ENCODE measurements at regions not wholly inside any gene's neighbourhood (a gene's known extent, or its start where the extent isn't known, plus 50 kb on each side); places are given as distances from the start of the nearest gene placed in this dataset.

DNA sequence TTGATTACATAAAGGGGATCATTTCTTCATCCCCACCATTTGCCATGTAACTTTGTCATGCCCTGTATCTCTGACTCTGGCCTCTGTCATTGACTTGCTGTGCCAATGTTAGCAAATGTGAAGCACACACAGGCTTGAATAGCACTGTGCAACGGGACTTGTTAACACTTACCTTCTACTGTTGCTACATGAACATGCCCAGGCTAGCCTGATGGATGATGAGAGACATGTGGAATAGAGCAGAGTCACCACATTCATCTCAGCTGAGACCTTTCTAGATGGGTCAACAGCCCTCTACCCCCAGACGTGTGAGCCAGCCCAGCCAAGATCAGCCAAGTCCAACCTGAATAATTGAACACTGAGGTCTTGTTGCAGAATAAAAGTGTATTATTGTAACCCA lies 162.1 kb upstream of the SALL1 start:
- H3K4me3 ChIP-seq (ENCODE audit: insufficient read depth, low read length): no peak overlapping the region
- no peaks in the 10 kb centered on the region for H3K4me1 ChIP-seq (ENCODE audit: insufficient read depth, low read length)
- no peaks in the 10 kb centered on the region for H3K9me3 ChIP-seq (ENCODE audit: low read depth, low read length)
- H3K79me2 ChIP-seq (ENCODE audit: insufficient read depth, low read length): no peaks in the 10 kb centered on the region
- no peak for DNase-seq (ENCODE audit: insufficient read length, low spot score, missing footprints)
- H3K4me2 ChIP-seq (ENCODE audit: insufficient read depth, low read length): no peak overlapping the region
- H3K27ac ChIP-seq (ENCODE audit: low read depth, low read length): no peak overlapping the region
- H4K20me1 ChIP-seq (ENCODE audit: insufficient read depth, low read length): no peaks in the 10 kb centered on the region
- no peaks in the 10 kb centered on the region for H3K27me3 ChIP-seq (ENCODE audit: insufficient read depth, low read length)
- no peak for TF ChIP-seq CTCF (IDR thresholded peaks at IDR 0.05; ENCODE audit: extremely low read depth, low read depth, low read length)
- H2AFZ ChIP-seq (ENCODE audit: low read length): no peak overlapping the region
- no peaks in the 10 kb centered on the region for H3K36me3 ChIP-seq (ENCODE audit: insufficient read depth, low read length)

- Histone ChIP-seq H4K20me1 (ENCODE audit: insufficient read depth, low read length) (no peaks in the 10 kb centered on the region), H3K4me1 (ENCODE audit: insufficient read depth, low read length) (no peaks in the 10 kb centered on the region), H2AFZ (ENCODE audit: low read length) (no peak overlapping the region), H3K4me3 (ENCODE audit: insufficient read depth, low read length) (no peak overlapping the region), H3K79me2 (ENCODE audit: insufficient read depth, low read length) (no peaks in the 10 kb centered on the region), H3K36me3 (ENCODE audit: insufficient read depth, low read length) (no peaks in the 10 kb centered on the region), H3K27ac (ENCODE audit: low read depth, low read length) (no peak overlapping the region), H3K4me2 (ENCODE audit: insufficient read depth, low read length) (no peak overlapping the region), H3K9me3 (ENCODE audit: low read depth, low read length) (no peaks in the 10 kb centered on the region), H3K27me3 (ENCODE audit: insufficient read depth, low read length) (no peaks in the 10 kb centered on the region)
- TF ChIP-seq CTCF (IDR thresholded peaks at IDR 0.05; ENCODE audit: extremely low read depth, low read depth, low read length): no peak
- no peak for DNase-seq (ENCODE audit: insufficient read length, low spot score, missing footprints)
Observed at GRCh38 chr16:51312363-51313150, 161.5 kb upstream of the SALL1 start.

DNA sequence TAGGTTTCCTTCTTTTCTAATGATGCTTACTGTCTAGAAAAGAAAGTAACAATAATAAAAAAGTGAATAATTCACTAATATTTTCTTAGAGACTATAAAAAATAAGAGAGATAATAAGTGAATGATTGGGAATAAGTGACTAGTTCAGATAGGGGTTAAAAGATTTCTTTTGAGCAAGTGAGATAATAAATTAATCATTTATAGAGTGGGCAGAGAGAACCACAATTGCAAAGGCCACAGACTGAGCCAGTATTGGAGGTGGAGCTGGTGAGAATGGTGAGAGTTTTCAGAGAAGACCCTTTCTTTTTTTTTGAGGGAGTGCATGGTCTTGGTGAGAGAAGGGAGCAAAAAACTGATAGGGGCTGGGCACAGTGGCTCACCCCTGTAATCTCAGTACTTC lies 159.1 kb upstream of the SALL1 start:
- TF ChIP-seq CTCF (IDR thresholded peaks at IDR 0.05; ENCODE audit: extremely low read depth, low read depth, low read length): no peak
- H3K27me3 ChIP-seq (ENCODE audit: insufficient read depth, low read length): no peaks in the 10 kb centered on the region
- H2AFZ ChIP-seq (ENCODE audit: low read length): no peak overlapping the region
- no peaks in the 10 kb centered on the region for H3K36me3 ChIP-seq (ENCODE audit: insufficient read depth, low read length)
- no peak overlapping the region for H3K27ac ChIP-seq (ENCODE audit: low read depth, low read length)
- H3K79me2 ChIP-seq (ENCODE audit: insufficient read depth, low read length): no peaks in the 10 kb centered on the region
- no peaks in the 10 kb centered on the region for H3K4me1 ChIP-seq (ENCODE audit: insufficient read depth, low read length)
- no peak overlapping the region for H3K4me3 ChIP-seq (ENCODE audit: insufficient read depth, low read length)
- no peak for DNase-seq (ENCODE audit: insufficient read length, low spot score, missing footprints)
- no peak overlapping the region for H3K4me2 ChIP-seq (ENCODE audit: insufficient read depth, low read length)
- no peaks in the 10 kb centered on the region for H4K20me1 ChIP-seq (ENCODE audit: insufficient read depth, low read length)
- H3K9me3 ChIP-seq (ENCODE audit: low read depth, low read length): no peaks in the 10 kb centered on the region

- no peak for TF ChIP-seq CTCF (IDR thresholded peaks at IDR 0.05; ENCODE audit: extremely low read depth, low read depth, low read length)
- Histone ChIP-seq H3K4me3 (ENCODE audit: insufficient read depth, low read length) (no peak overlapping the region), H3K4me1 (ENCODE audit: insufficient read depth, low read length) (no peaks in the 10 kb centered on the region), H2AFZ (ENCODE audit: low read length) (no peak overlapping the region), H3K27me3 (ENCODE audit: insufficient read depth, low read length) (no peaks in the 10 kb centered on the region), H3K4me2 (ENCODE audit: insufficient read depth, low read length) (no peak overlapping the region), H3K9me3 (ENCODE audit: low read depth, low read length) (no peaks in the 10 kb centered on the region), H3K27ac (ENCODE audit: low read depth, low read length) (no peak overlapping the region), H3K79me2 (ENCODE audit: insufficient read depth, low read length) (no peaks in the 10 kb centered on the region), H3K36me3 (ENCODE audit: insufficient read depth, low read length) (no peaks in the 10 kb centered on the region), H4K20me1 (ENCODE audit: insufficient read depth, low read length) (no peaks in the 10 kb centered on the region)
- DNase-seq (ENCODE audit: insufficient read length, low spot score, missing footprints): no peak
Observed at GRCh38 chr16:51306886-51307595, 156.0 kb upstream of the SALL1 start.
